Esophagus muscularis mucosa (tissue), 3 donors: ENCODE measurements at regions not wholly inside any gene's neighbourhood (a gene's known extent, or its start where the extent isn't known, plus 50 kb on each side); places are given as distances from the start of the nearest gene placed in this dataset.

Experiments
- CTCF ChIP-seq, 3 experiments: fragments of 200-600 bp in 2 of 3; fragments of 450-650 bp in 1 of 3; sonication (generic) in 2 of 3; IDR thresholded peaks; one replicate each; pipeline ENCODE4 v1.5.1; 2017 to 2019; ENCODE audit warnings: antibody characterized with exemption in 3 of 3, mild to moderate bottlenecking in 2 of 3, moderate library complexity in 1 of 3
- POLR2AphosphoS5 ChIP-seq, 2 donors: sonication (generic); formaldehyde crosslinking; IDR thresholded peaks; one replicate each; pipeline ENCODE4 v1.6.1; 2017; ENCODE audit warnings: antibody characterized with exemption in 2 of 2

DNA sequence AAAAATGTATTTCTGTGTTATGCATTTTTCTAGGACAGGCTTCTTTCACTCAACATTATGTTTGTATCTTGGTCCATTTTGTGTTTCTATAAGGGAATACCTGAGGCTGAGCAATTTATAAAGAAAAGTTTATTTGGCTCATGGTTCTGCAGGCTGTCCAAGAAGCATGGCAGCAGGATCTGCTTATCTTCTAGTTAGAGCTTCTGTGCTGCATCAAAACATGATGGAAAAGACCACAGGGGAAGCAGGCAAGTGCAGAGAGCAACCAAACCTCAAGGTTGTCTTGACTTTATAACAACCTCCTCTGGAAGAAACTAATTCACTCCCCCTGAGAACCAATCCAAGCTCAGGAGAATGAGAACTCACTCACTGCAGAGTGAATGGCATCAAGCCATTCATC is 1601.0 kb upstream of the NUDT12 start:
- TF ChIP-seq CTCF (IDR thresholded peaks at IDR 0.05) = no peak
- no peak for TF ChIP-seq POLR2AphosphoS5 (IDR thresholded peaks at IDR 0.05)
